ENCODE measurements at regions not wholly inside any gene's neighbourhood (a gene's known extent, or its start where the extent isn't known, plus 50 kb on each side); places are given as distances from the start of the nearest gene placed in this dataset.
"Not testable (repeated sequence)": the region's sequence is repeated elsewhere in the genome, so short reads cannot be mapped to it uniquely, and the experiment has no call there.

GRCh38 chr2:106012001-106012590, 182.0 kb downstream of the UXS1 start:
- in situ Hi-C loops (cut with HindIII; ENCODE audit: low pct_unique_long_range_greater_than_20kb, low sequenced_read_pairs) = no loop called here
- no peak for DNase-seq (ENCODE audit: low read depth, low spot score)

GRCh38 chr2:106011380-106011779, 182.7 kb downstream of the UXS1 start:
- DNase-seq (ENCODE audit: low read depth, low spot score) = no peak
- in situ Hi-C loops (cut with HindIII; ENCODE audit: low pct_unique_long_range_greater_than_20kb, low sequenced_read_pairs) = no loop called here

- in situ Hi-C loops (cut with HindIII; ENCODE audit: low pct_unique_long_range_greater_than_20kb, low sequenced_read_pairs) = no loop called here
- DNase-seq (ENCODE audit: low read depth, low spot score) = no peak
These were observed 183.2 kb downstream of the UXS1 start for GRCh38 chr2:106010818-106011355.

GRCh38 chr2:106009096-106009495, 185.0 kb downstream of the UXS1 start:
- in situ Hi-C loops (cut with HindIII; ENCODE audit: low pct_unique_long_range_greater_than_20kb, low sequenced_read_pairs) = no loop called here

GRCh38 chr2:106004851-106005250, 189.2 kb downstream of the UXS1 start:
- DNase-seq (ENCODE audit: low read depth, low spot score) = no peak
- in situ Hi-C loops (cut with HindIII; ENCODE audit: low pct_unique_long_range_greater_than_20kb, low sequenced_read_pairs) = no loop called here

More at GRCh38 chr2:106009096-106009495, 185.0 kb downstream of the UXS1 start:
- no peak for DNase-seq (ENCODE audit: low read depth, low spot score)

- DNase-seq (ENCODE audit: low read depth, low spot score) = no peak
- in situ Hi-C loops (cut with HindIII; ENCODE audit: low pct_unique_long_range_greater_than_20kb, low sequenced_read_pairs) = no loop called here
These were observed 194.7 kb downstream of the UXS1 start for GRCh38 chr2:105999211-105999989.

- in situ Hi-C loops (cut with HindIII; ENCODE audit: low pct_unique_long_range_greater_than_20kb, low sequenced_read_pairs) = no loop called here
- no peak for DNase-seq (ENCODE audit: low read depth, low spot score)
These were observed 196.4 kb downstream of the UXS1 start for GRCh38 chr2:105997711-105998110.

GRCh38 chr2:105990624-105991023, 203.5 kb downstream of the UXS1 start:
- in situ Hi-C loops (cut with HindIII; ENCODE audit: low pct_unique_long_range_greater_than_20kb, low sequenced_read_pairs) = no loop called here
- DNase-seq (ENCODE audit: low read depth, low spot score) = peak; percentile 3

GRCh38 chr2:105989803-105990202, 204.3 kb downstream of the UXS1 start:
- not testable (repeated sequence) for DNase-seq (ENCODE audit: low read depth, low spot score)

GRCh38 chr2:105989070-105989469, 205.0 kb downstream of the UXS1 start:
- DNase-seq (ENCODE audit: low read depth, low spot score) = no peak
- in situ Hi-C loops (cut with HindIII; ENCODE audit: low pct_unique_long_range_greater_than_20kb, low sequenced_read_pairs) = no loop called here

More at GRCh38 chr2:105989803-105990202, 204.3 kb downstream of the UXS1 start:
- in situ Hi-C loops (cut with HindIII; ENCODE audit: low pct_unique_long_range_greater_than_20kb, low sequenced_read_pairs) = not testable (repeated sequence)

GRCh38 chr2:105977807-105978206, 216.3 kb downstream of the UXS1 start:
- in situ Hi-C loops (cut with HindIII; ENCODE audit: low pct_unique_long_range_greater_than_20kb, low sequenced_read_pairs) = no loop called here
- no peak for DNase-seq (ENCODE audit: low read depth, low spot score)

GRCh38 chr2:105977212-105977611, 216.9 kb downstream of the UXS1 start:
- DNase-seq (ENCODE audit: low read depth, low spot score) = no peak
- in situ Hi-C loops (cut with HindIII; ENCODE audit: low pct_unique_long_range_greater_than_20kb, low sequenced_read_pairs) = no loop called here

- in situ Hi-C loops (cut with HindIII; ENCODE audit: low pct_unique_long_range_greater_than_20kb, low sequenced_read_pairs) = no loop called here
- DNase-seq (ENCODE audit: low read depth, low spot score) = no peak
These were observed 219.3 kb downstream of the UXS1 start for GRCh38 chr2:105974812-105975211.

- DNase-seq (ENCODE audit: low read depth, low spot score) = no peak
- in situ Hi-C loops (cut with HindIII; ENCODE audit: low pct_unique_long_range_greater_than_20kb, low sequenced_read_pairs) = no loop called here
These were observed 221.2 kb downstream of the UXS1 start for GRCh38 chr2:105972927-105973326.

- no peak for DNase-seq (ENCODE audit: low read depth, low spot score)
- in situ Hi-C loops (cut with HindIII; ENCODE audit: low pct_unique_long_range_greater_than_20kb, low sequenced_read_pairs) = no loop called here
These were observed 221.9 kb downstream of the UXS1 start for GRCh38 chr2:105972246-105972645.

- DNase-seq (ENCODE audit: low read depth, low spot score) = peak; percentile 57
- in situ Hi-C loops (cut with HindIII; ENCODE audit: low pct_unique_long_range_greater_than_20kb, low sequenced_read_pairs) = no loop called here
These were observed 224.5 kb downstream of the UXS1 start for GRCh38 chr2:105969552-105969951.

GRCh38 chr2:105962221-105962620, 217.5 kb downstream of the NCK2 start:
- DNase-seq (ENCODE audit: low read depth, low spot score) = no peak

GRCh38 chr2:105961599-105962146, 217.0 kb downstream of the NCK2 start:
- in situ Hi-C loops (cut with HindIII; ENCODE audit: low pct_unique_long_range_greater_than_20kb, low sequenced_read_pairs) = no loop called here

More at GRCh38 chr2:105962221-105962620, 217.5 kb downstream of the NCK2 start:
- in situ Hi-C loops (cut with HindIII; ENCODE audit: low pct_unique_long_range_greater_than_20kb, low sequenced_read_pairs) = no loop called here

GRCh38 chr2:105959357-105959756, 214.6 kb downstream of the NCK2 start:
- in situ Hi-C loops (cut with HindIII; ENCODE audit: low pct_unique_long_range_greater_than_20kb, low sequenced_read_pairs) = no loop called here
- no peak for DNase-seq (ENCODE audit: low read depth, low spot score)

More at GRCh38 chr2:105961599-105962146, 217.0 kb downstream of the NCK2 start:
- no peak for DNase-seq (ENCODE audit: low read depth, low spot score)
